K562 (cell line): ENCODE measurements at regions not wholly inside any gene's neighbourhood (a gene's known extent, or its start where the extent isn't known, plus 50 kb on each side); places are given as distances from the start of the nearest gene placed in this dataset.
A peak's percentile ranks its signal among the peaks of the same experiment; 100 is the strongest.

Experiments
- ATAC-seq: fragments of 200-7000 bp; cut with Tn5 transposase; 3 replicates; pipeline ENCODE4 v1.9.1; 2020; ENCODE audit warnings: moderate library complexity
- BruUV-seq: library from RNA; stranded (reverse); fragments of 400-500 nt; replicated peaks from 2 replicates; lab custom pipeline; 2021; lab: Mats Ljungman, UMichigan
- CTCF ChIA-PET: fragments of 300-600 bp; formaldehyde crosslinking; extraction: SDS; loops from one replicate; lab custom pipeline; 2021; ENCODE audit warnings: low intra/inter-chr PET ratio; lab: Yijun Ruan, JAX
- POLR2A ChIA-PET: fragments of 300-600, 350-650 bp; sonication (Branson Sonifier 250); formaldehyde crosslinking; extraction: SDS; loops from one replicate; lab custom pipeline; 2021; ENCODE audit warnings: antibody characterized with exemption, inconsistent platforms; lab: Yijun Ruan, JAX
- DNase-seq, 4 experiments: peaks; one replicate each; pipeline versions ENCODE4 v3.0.0 to v3.0.0-alpha.2; 2011 to 2018; ENCODE audit warnings: low spot score in 3 of 4, mixed read lengths in 3 of 4; ENCODE audit errors: extremely low read depth in 1 of 4
- FAIRE-seq: peaks from 2 replicates; lab custom pipeline; 2011; peaks lifted over from hg19 to GRCh38; lab: Jason Lieb, UNC
- H2AFZ ChIP-seq: 2 replicates; pipeline ENCODE4 v1.6.0; 2011; ENCODE audit warnings: low read depth, low read length, control low read depth, inconsistent platforms
- H3K27ac ChIP-seq: fragments of 200-600 bp; 3 replicates; pipeline ENCODE4 v1.8.0; 2011; ENCODE audit warnings: low read depth, mild to moderate bottlenecking, control low read depth, inconsistent platforms, low read length, moderate library complexity, mixed read lengths; ENCODE audit errors: extremely low read depth
- H3K27me3 ChIP-seq, 2 experiments: fragments of 300-600 bp in 1 of 2; 2 replicates in 1 of 2; 3 replicates in 1 of 2; pipeline versions ENCODE4 v1.6.0 to v1.8.0; 2011; ENCODE audit warnings: inconsistent platforms in 2 of 2, low read length in 2 of 2, mild to moderate bottlenecking in 1 of 2, mixed read lengths in 1 of 2, moderate library complexity in 1 of 2; ENCODE audit not compliant: control insufficient read depth in 2 of 2, insufficient read depth in 2 of 2
- H3K36me3 ChIP-seq: fragments of 300-600 bp; 3 replicates; pipeline ENCODE4 v1.8.0; 2011; ENCODE audit warnings: mild to moderate bottlenecking, low read length, inconsistent platforms; ENCODE audit not compliant: control insufficient read depth, insufficient read depth
- H3K4me1 ChIP-seq, 2 experiments: fragments of 200-600 bp in 1 of 2; replicated peaks in 1 of 2; 2 replicates in 1 of 2; 3 replicates in 1 of 2; pipeline versions ENCODE4 v1.5.1 to v1.8.0; 2011; ENCODE audit warnings: inconsistent platforms in 2 of 2, low read length in 2 of 2, mild to moderate bottlenecking in 1 of 2, mixed read lengths in 1 of 2, moderate library complexity in 1 of 2; ENCODE audit not compliant: control insufficient read depth in 2 of 2, insufficient read depth in 2 of 2
- H3K4me2 ChIP-seq: 2 replicates; pipeline ENCODE4 v1.6.1; 2011; ENCODE audit warnings: low read length, control low read depth, inconsistent platforms, mixed read lengths; ENCODE audit not compliant: insufficient read depth
- H3K4me3 ChIP-seq: fragments of 200-600 bp; sonication (generic), shearing (Covaris generic); 2 replicates; pipeline ENCODE4 v1.5.1; 2016; ENCODE audit warnings: control low read depth, inconsistent platforms
- H3K79me2 ChIP-seq: fragments of 200-600 bp; 3 replicates; pipeline ENCODE4 v1.8.0; 2011; ENCODE audit warnings: low read length, inconsistent platforms; ENCODE audit not compliant: control insufficient read depth, insufficient read depth
- H3K9ac ChIP-seq, 2 experiments: 2 replicates each; pipeline versions ENCODE4 v1.6.0 to v1.6.1; 2011; ENCODE audit warnings: low read depth in 2 of 2, low read length in 2 of 2, control low read depth in 1 of 2, inconsistent platforms in 1 of 2, mild to moderate bottlenecking in 1 of 2, mixed read lengths in 1 of 2; ENCODE audit not compliant: insufficient read depth in 1 of 2
- H3K9me1 ChIP-seq: one replicate; pipeline ENCODE4 v1.6.0; 2011; ENCODE audit warnings: inconsistent platforms, mild to moderate bottlenecking, low read length, moderate library complexity; ENCODE audit not compliant: control insufficient read depth, insufficient read depth
- H3K9me3 ChIP-seq: replicated peaks from 2 replicates; pipeline ENCODE4 v1.5.1; 2011; ENCODE audit warnings: low read depth, low read length, inconsistent platforms; ENCODE audit not compliant: control insufficient read depth, insufficient read depth
- H4K20me1 ChIP-seq: replicated peaks from 2 replicates; pipeline ENCODE4 v1.6.1; 2011; ENCODE audit warnings: low read length, inconsistent platforms, mixed read lengths; ENCODE audit not compliant: control insufficient read depth, insufficient read depth
- C11orf30 ChIP-seq: fragments of 450-650 bp; IDR thresholded peaks from 2 replicates; pipeline ENCODE4 v1.6.1; 2016; ENCODE audit warnings: low read depth, mild to moderate bottlenecking
- CAMTA2 ChIP-seq: fragments of 250-450 bp; sonication (Bioruptor Pico); conservative IDR thresholded peaks from 2 replicates; pipeline ENCODE4 v1.5.1; 2022
- CBX5 ChIP-seq: IDR thresholded peaks from 2 replicates; pipeline ENCODE4 v1.6.1; 2014; ENCODE audit warnings: low read depth, borderline replicate concordance
- KDM1A ChIP-seq, 2 experiments: fragments of 450-650 bp; IDR thresholded peaks; 2 replicates each; pipeline ENCODE4 v1.6.1; 2016; ENCODE audit warnings: mild to moderate bottlenecking in 2 of 2
- KLF16 ChIP-seq: IDR thresholded peaks from 2 replicates; pipeline ENCODE4 v1.6.1; 2016; ENCODE audit warnings: antibody characterized with exemption
- MAFF ChIP-seq: IDR thresholded peaks from 2 replicates; pipeline ENCODE4 v1.6.1; 2012; ENCODE audit warnings: low read length, improper control_type of control experiment
- MAFG ChIP-seq: fragments of 450-650 bp; conservative IDR thresholded peaks from 2 replicates; pipeline ENCODE4 v1.6.1; 2016; ENCODE audit warnings: missing genetic modification characterization, missing compliant biosample characterization
- MAFK ChIP-seq: IDR thresholded peaks from 2 replicates; pipeline ENCODE4 v1.6.1; 2011; ENCODE audit warnings: low read length, improper control_type of control experiment
- NCOA4 ChIP-seq: fragments of 450-650 bp; IDR thresholded peaks from 2 replicates; pipeline ENCODE4 v1.6.1; 2018; ENCODE audit warnings: mild to moderate bottlenecking; ENCODE audit not compliant: partially characterized antibody
- NUFIP1 ChIP-seq: fragments of 450-650 bp; IDR thresholded peaks from 2 replicates; pipeline ENCODE4 v1.6.1; 2018; ENCODE audit not compliant: partially characterized antibody
- PCBP1 ChIP-seq: fragments of 200-400 bp; formaldehyde crosslinking; IDR thresholded peaks from 2 replicates; pipeline ENCODE4 v1.6.1; 2018; ENCODE audit warnings: mild to moderate bottlenecking, low read depth, low read length; ENCODE audit not compliant: poor library complexity, severe bottlenecking
- PHF20 ChIP-seq: fragments of 450-650 bp; IDR thresholded peaks from 2 replicates; pipeline ENCODE4 v1.6.1; 2018; ENCODE audit not compliant: partially characterized antibody
- POLR2G ChIP-seq: fragments of 200-400 bp; formaldehyde crosslinking; IDR thresholded peaks from 2 replicates; pipeline ENCODE4 v1.6.1; 2017; ENCODE audit warnings: low read depth, mild to moderate bottlenecking, antibody characterized with exemption, low read length, moderate library complexity
- RBM39 ChIP-seq: fragments of 200-400 bp; formaldehyde crosslinking; optimal IDR thresholded peaks from 2 replicates; pipeline ENCODE3; 2018; ENCODE audit warnings: low read depth, low read length
- RHOXF2B ChIP-seq: fragments of 250-450 bp; sonication (Bioruptor Pico); conservative IDR thresholded peaks from 2 replicates; pipeline ENCODE4 v1.5.1; 2021
- ZNF253 ChIP-seq: fragments of 250-450 bp; sonication (Bioruptor Pico); conservative IDR thresholded peaks from 2 replicates; pipeline ENCODE4 v1.6.1; 2021; ENCODE audit warnings: mild to moderate bottlenecking
- ZNF316 ChIP-seq: fragments of 450-650 bp; IDR thresholded peaks from 2 replicates; pipeline ENCODE4 v1.6.1; 2016
- ZNF431 ChIP-seq: sonication (generic); formaldehyde crosslinking; IDR thresholded peaks from 2 replicates; pipeline ENCODE4 v1.8.0; 2022; ENCODE audit warnings: mild to moderate bottlenecking, missing genetic modification reagents
- WGBS: fragments of 100-300 bp; shearing (Covaris generic); methylation state at CpG from one replicate; pipeline ENCODE4 v1.1.6; 2016; ENCODE audit warnings: low coverage, mixed read lengths; ENCODE audit not compliant: insufficient coverage; ENCODE audit errors: missing lambda C conversion rate; 5-methylcytosine and 5-hydroxymethylcytosine counted together
- in situ Hi-C: fragments of 300-500 bp; cut with MboI; formaldehyde crosslinking; loops from 4 replicates; pipeline ENCODE4 v1.15.0; 2018; ENCODE audit warnings: inconsistent platforms, mixed read lengths
- intact Hi-C: fragments of 100-400 bp; cut with micrococcal nuclease; formaldehyde crosslinking; loops from 2 replicates; pipeline ENCODE4 v1.14.2; 2022
- TF ChIP-seq, protein P1 (sequence below): fragments of 150-350 bp; conservative IDR thresholded peaks from 2 replicates; pipeline ENCODE4 v1.6.1; 2014; ENCODE audit warnings: low read length
- TF ChIP-seq, protein P2 (sequence below): sonication (generic); formaldehyde crosslinking; IDR thresholded peaks from 2 replicates; pipeline ENCODE4 v1.4.0; 2020; ENCODE audit warnings: mild to moderate bottlenecking, missing genetic modification reagents

DNA sequence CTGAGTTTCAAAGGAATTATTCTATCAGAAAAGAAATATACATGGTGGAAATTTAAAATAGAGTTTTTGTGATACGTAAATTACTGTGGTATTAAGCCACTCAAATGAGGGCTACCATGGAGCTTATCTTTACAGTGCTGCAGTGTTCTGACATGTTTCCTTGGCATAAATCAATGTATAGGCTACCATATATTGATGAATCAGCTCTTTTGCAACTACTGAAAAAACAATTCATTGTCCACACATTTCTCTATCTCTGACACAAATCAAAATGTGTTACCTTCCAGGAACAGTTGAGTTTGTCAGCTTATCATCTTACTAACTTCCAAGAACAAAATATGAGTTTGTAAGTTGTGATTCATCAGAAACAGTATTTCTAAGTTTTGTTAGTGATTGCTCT is 140.3 kb upstream of the CDH18 start:
- H3K79me2 ChIP-seq, result no peaks in the 10 kb centered on the region
- intact Hi-C loops, result no loop called here
- H3K36me3 ChIP-seq, result no peaks in the 10 kb centered on the region
- no peaks in the 10 kb centered on the region for H4K20me1 ChIP-seq
- no peak overlapping the region for H3K4me2 ChIP-seq
- H3K4me1 ChIP-seq, result no peaks in the 10 kb centered on the region
- H3K27me3 ChIP-seq, result no peaks in the 10 kb centered on the region
- ATAC-seq (no peak), DNase-seq (no peak), FAIRE-seq (no peak)
- CTCF ChIA-PET, result no interaction called here
- POLR2A ChIA-PET, result no interaction called here
- WGBS, result 0% methylated on average over 1 of the region's 1 CpG
- H3K27ac ChIP-seq, result no peak overlapping the region
- in situ Hi-C loops, result no loop called here
- H3K9me3 ChIP-seq, result no peaks in the 10 kb centered on the region; the same call in 1 of the 2 replicates
- no peak overlapping the region for H2AFZ ChIP-seq
- BruUV-seq, result no TSS peak
- H3K4me3 ChIP-seq, result no peak overlapping the region
- no peaks in the 10 kb centered on the region for H3K9me1 ChIP-seq
- H3K9ac ChIP-seq, result no peak overlapping the region
- no peak for TF ChIP-seq ZNF253
- no peak for TF ChIP-seq NCOA4
- no peak for TF ChIP-seq RHOXF2B (CRISPR knock-in tag)
- no peak for TF ChIP-seq NUFIP1
- peak; percentile 76 for TF ChIP-seq MAFK
- peak; percentile 50; the same call in 1 of the 2 replicates for TF ChIP-seq C11orf30
- no peak for TF ChIP-seq ZNF431 (CRISPR knock-in tag)
- TF ChIP-seq CBX5, result no peak
- TF ChIP-seq POLR2G, result no peak
- TF ChIP-seq MAFF, result peak; percentile 80
- TF ChIP-seq MAFG (tag), result peak; percentile 79
- TF ChIP-seq CAMTA2 (CRISPR knock-in tag), result no peak
- TF ChIP-seq, protein P1, sequence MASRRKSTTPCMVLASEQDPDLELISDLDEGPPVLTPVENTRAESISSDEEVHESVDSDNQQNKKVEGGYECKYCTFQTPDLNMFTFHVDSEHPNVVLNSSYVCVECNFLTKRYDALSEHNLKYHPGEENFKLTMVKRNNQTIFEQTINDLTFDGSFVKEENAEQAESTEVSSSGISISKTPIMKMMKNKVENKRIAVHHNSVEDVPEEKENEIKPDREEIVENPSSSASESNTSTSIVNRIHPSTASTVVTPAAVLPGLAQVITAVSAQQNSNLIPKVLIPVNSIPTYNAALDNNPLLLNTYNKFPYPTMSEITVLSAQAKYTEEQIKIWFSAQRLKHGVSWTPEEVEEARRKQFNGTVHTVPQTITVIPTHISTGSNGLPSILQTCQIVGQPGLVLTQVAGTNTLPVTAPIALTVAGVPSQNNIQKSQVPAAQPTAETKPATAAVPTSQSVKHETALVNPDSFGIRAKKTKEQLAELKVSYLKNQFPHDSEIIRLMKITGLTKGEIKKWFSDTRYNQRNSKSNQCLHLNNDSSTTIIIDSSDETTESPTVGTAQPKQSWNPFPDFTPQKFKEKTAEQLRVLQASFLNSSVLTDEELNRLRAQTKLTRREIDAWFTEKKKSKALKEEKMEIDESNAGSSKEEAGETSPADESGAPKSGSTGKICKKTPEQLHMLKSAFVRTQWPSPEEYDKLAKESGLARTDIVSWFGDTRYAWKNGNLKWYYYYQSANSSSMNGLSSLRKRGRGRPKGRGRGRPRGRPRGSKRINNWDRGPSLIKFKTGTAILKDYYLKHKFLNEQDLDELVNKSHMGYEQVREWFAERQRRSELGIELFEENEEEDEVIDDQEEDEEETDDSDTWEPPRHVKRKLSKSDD, result no peak
- TF ChIP-seq KDM1A (IDR thresholded peaks at IDR 0.05), result no peak
- no peak for TF ChIP-seq PHF20
- TF ChIP-seq, protein P2, sequence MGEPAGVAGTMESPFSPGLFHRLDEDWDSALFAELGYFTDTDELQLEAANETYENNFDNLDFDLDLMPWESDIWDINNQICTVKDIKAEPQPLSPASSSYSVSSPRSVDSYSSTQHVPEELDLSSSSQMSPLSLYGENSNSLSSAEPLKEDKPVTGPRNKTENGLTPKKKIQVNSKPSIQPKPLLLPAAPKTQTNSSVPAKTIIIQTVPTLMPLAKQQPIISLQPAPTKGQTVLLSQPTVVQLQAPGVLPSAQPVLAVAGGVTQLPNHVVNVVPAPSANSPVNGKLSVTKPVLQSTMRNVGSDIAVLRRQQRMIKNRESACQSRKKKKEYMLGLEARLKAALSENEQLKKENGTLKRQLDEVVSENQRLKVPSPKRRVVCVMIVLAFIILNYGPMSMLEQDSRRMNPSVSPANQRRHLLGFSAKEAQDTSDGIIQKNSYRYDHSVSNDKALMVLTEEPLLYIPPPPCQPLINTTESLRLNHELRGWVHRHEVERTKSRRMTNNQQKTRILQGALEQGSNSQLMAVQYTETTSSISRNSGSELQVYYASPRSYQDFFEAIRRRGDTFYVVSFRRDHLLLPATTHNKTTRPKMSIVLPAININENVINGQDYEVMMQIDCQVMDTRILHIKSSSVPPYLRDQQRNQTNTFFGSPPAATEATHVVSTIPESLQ (CRISPR knock-in tag), result no peak
- no peak for TF ChIP-seq PCBP1
- peak; percentile 64 for TF ChIP-seq ZNF316
- TF ChIP-seq RBM39, result no peak
- TF ChIP-seq KLF16, result no peak
